ENCODE measurements at regions not wholly inside any gene's neighbourhood (a gene's known extent, or its start where the extent isn't known, plus 50 kb on each side); places are given as distances from the start of the nearest gene placed in this dataset.

DNA sequence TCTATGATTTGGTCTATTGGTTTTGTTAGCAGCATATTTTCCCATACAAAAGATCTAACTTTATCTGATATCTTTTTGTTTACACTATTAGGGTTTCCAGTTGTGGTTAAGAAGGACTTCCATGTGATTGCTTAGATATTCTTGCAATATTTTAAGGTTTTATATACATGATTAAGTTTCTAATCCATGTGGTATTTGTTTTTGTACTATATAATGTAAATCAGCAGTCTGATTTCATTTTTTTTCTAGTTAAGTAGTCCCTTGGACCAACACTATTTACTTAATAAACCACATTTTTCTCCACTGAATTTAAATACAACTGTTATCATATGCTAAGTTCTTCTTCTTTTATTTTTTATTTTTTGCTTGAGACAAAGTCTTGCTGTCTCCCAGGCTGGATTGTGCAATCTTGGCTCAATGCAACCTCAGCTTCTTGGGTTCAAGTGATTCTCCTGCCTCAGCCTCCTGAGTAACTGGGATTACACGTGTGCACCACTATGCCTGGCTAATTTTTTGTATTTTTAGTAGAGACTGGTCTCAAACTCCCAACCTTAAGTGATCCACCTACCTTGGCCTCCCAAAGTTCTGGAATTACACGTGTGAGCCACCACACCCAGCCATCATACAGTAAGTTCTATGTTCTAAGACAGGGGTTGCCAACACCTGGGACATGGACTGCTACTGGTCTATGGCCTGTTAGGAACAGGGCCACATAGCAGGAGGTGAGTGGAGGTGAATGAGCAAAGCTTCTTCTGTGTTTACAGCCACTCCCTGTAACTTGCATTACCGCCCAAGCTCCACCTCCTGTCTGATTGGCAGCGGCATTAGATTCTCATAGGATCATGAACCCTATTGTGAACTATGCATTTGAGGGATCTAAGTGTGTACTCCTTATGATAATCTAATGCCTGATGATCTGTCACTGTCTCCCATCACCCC is 58.5 kb upstream of the RAB27B start:
- intact Hi-C loops (cut with micrococcal nuclease), result no loop called here
- H3K9ac ChIP-seq (ENCODE audit: low read length), result no peak overlapping the region

More for the DNA sequence above, 58.5 kb upstream of the RAB27B start:
- H2AFZ ChIP-seq (ENCODE audit: low read depth, low read length, poor library complexity, severe bottlenecking), result no peak overlapping the region
- no peaks in the 10 kb centered on the region for H4K20me1 ChIP-seq (ENCODE audit: insufficient read depth)
- H3K4me3 ChIP-seq (replicated peaks in 1 of 2; ENCODE audit: low read depth in 1 of 2, low read length in 2 of 2), result no peak overlapping the region
- H3K9me2 ChIP-seq (ENCODE audit: insufficient read depth), result no peaks in the 10 kb centered on the region
- peaks cover 0 to 4% of the 10 kb centered on the region in 2 experiments; a peak in 2 of 4 replicates for H3K4me1 ChIP-seq (ENCODE audit: control insufficient read depth in 1 of 2, insufficient read depth in 2 of 2, low read length in 2 of 2)
- H3K4me2 ChIP-seq (ENCODE audit: low read length), result no peak overlapping the region
- no TSS peak for BruUV-seq (replicated peaks)
- H3K9me3 ChIP-seq (ENCODE audit: control insufficient read depth in 1 of 2, insufficient read depth in 1 of 2, low read depth in 1 of 2, low read length in 2 of 2), result no peaks in the 10 kb centered on the region
- no peak for ATAC-seq
- no peak overlapping the region for H3K27ac ChIP-seq (ENCODE audit: low read depth, low read length)
- ChIA-PET RAD21 (ENCODE audit: low non-redundant PET in 1 of 2, low total read pairs in 2 of 2, uncharacterized antibody in 2 of 2, unreplicated experiment in 2 of 2) (no interaction called here), CTCF (no interaction called here), POLR2A (interaction anchor here (0.7 kb wide), 1 partner anchor 11 kb away, joined by 3 read pairs; no protein-coding TSS in a partner anchor)
- no peaks in the 10 kb centered on the region for H3K79me2 ChIP-seq (ENCODE audit: insufficient read depth, low read length)
- H3K36me3 ChIP-seq (ENCODE audit: control insufficient read depth in 1 of 2, insufficient read depth in 2 of 2, low read length in 2 of 2), result no peaks in the 10 kb centered on the region
- DNase-seq (ENCODE audit: low read depth, low spot score), result no peak
- H3K27me3 ChIP-seq (ENCODE audit: insufficient read depth, low read length), result no peaks in the 10 kb centered on the region
- TF ChIP-seq SRF (IDR thresholded peaks at IDR 0.05; ENCODE audit: low read depth) (no peak), CBX3 (IDR thresholded peaks at IDR 0.05; ENCODE audit: low read depth) (no peak), FOSL1 (IDR thresholded peaks at IDR 0.05; ENCODE audit: low read depth) (no peak), YY1 (IDR thresholded peaks at IDR 0.05; ENCODE audit: extremely low read depth, insufficient replicate concordance, low read depth, low read length) (no peak), EZH2phosphoT487 (IDR thresholded peaks at IDR 0.05; ENCODE audit: borderline replicate concordance) (no peak), CEBPB (IDR thresholded peaks at IDR 0.05; ENCODE audit: low read depth) (no peak), JUND (IDR thresholded peaks at IDR 0.05) (no peak), TCF7L2 (IDR thresholded peaks at IDR 0.05; ENCODE audit: borderline replicate concordance, extremely low read depth, insufficient read depth, insufficient read length) (no peak), SP1 (IDR thresholded peaks at IDR 0.05; ENCODE audit: low read depth) (no peak), EZH2 (IDR thresholded peaks at IDR 0.05) (no peak), POLR2AphosphoS5 (IDR thresholded peaks at IDR 0.05; ENCODE audit: low read depth, low read length) (no peak), ELF1 (IDR thresholded peaks at IDR 0.05; ENCODE audit: borderline replicate concordance, low read depth) (no peak)
- TF ChIP-seq, protein P1, sequence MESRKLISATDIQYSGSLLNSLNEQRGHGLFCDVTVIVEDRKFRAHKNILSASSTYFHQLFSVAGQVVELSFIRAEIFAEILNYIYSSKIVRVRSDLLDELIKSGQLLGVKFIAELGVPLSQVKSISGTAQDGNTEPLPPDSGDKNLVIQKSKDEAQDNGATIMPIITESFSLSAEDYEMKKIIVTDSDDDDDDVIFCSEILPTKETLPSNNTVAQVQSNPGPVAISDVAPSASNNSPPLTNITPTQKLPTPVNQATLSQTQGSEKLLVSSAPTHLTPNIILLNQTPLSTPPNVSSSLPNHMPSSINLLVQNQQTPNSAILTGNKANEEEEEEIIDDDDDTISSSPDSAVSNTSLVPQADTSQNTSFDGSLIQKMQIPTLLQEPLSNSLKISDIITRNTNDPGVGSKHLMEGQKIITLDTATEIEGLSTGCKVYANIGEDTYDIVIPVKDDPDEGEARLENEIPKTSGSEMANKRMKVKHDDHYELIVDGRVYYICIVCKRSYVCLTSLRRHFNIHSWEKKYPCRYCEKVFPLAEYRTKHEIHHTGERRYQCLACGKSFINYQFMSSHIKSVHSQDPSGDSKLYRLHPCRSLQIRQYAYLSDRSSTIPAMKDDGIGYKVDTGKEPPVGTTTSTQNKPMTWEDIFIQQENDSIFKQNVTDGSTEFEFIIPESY (IDR thresholded peaks at IDR 0.05; ENCODE audit: extremely low read depth, insufficient replicate concordance, low read length), result no peak
- TF ChIP-seq, protein P2, sequence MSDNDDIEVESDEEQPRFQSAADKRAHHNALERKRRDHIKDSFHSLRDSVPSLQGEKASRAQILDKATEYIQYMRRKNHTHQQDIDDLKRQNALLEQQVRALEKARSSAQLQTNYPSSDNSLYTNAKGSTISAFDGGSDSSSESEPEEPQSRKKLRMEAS (IDR thresholded peaks at IDR 0.05), result no peak
- TF ChIP-seq, protein P3, sequence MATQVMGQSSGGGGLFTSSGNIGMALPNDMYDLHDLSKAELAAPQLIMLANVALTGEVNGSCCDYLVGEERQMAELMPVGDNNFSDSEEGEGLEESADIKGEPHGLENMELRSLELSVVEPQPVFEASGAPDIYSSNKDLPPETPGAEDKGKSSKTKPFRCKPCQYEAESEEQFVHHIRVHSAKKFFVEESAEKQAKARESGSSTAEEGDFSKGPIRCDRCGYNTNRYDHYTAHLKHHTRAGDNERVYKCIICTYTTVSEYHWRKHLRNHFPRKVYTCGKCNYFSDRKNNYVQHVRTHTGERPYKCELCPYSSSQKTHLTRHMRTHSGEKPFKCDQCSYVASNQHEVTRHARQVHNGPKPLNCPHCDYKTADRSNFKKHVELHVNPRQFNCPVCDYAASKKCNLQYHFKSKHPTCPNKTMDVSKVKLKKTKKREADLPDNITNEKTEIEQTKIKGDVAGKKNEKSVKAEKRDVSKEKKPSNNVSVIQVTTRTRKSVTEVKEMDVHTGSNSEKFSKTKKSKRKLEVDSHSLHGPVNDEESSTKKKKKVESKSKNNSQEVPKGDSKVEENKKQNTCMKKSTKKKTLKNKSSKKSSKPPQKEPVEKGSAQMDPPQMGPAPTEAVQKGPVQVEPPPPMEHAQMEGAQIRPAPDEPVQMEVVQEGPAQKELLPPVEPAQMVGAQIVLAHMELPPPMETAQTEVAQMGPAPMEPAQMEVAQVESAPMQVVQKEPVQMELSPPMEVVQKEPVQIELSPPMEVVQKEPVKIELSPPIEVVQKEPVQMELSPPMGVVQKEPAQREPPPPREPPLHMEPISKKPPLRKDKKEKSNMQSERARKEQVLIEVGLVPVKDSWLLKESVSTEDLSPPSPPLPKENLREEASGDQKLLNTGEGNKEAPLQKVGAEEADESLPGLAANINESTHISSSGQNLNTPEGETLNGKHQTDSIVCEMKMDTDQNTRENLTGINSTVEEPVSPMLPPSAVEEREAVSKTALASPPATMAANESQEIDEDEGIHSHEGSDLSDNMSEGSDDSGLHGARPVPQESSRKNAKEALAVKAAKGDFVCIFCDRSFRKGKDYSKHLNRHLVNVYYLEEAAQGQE (IDR thresholded peaks at IDR 0.05; ENCODE audit: low read depth), result no peak

Measured in HCT116 (cell line).